Sigmoid colon (tissue), 6 donors: ENCODE measurements at regions not wholly inside any gene's neighbourhood (a gene's known extent, or its start where the extent isn't known, plus 50 kb on each side); places are given as distances from the start of the nearest gene placed in this dataset.

Source experiments
- DNase-seq: peaks from one replicate; pipeline ENCODE4 v3.0.0-alpha.2; 2019
- H3K27ac ChIP-seq, 4 donors: fragments of 200-600 bp; sonication (generic); one replicate each; pipeline ENCODE4 v1.5.1; 2016 to 2019; ENCODE audit warnings: mild to moderate bottlenecking in 1 of 4
- H3K27me3 ChIP-seq, 3 donors: fragments of 200-600 bp; sonication (generic); one replicate each; pipeline ENCODE4 v1.5.1; 2019; ENCODE audit warnings: mild to moderate bottlenecking in 1 of 3
- H3K36me3 ChIP-seq, 4 donors: fragments of 200-600 bp; sonication (generic); one replicate each; pipeline ENCODE4 v1.5.1; 2016 to 2019
- H3K4me1 ChIP-seq, 4 donors: fragments of 200-600 bp; sonication (generic); one replicate each; pipeline ENCODE4 v1.5.1; 2017 to 2019
- H3K4me3 ChIP-seq, 4 donors: fragments of 200-600 bp; sonication (generic); one replicate each; pipeline ENCODE4 v1.5.1; 2017 to 2019; ENCODE audit warnings: mild to moderate bottlenecking in 2 of 4, moderate library complexity in 1 of 4
- H3K9me3 ChIP-seq, 4 donors: fragments of 200-600 bp in 3 of 4; sonication (generic) in 3 of 4; one replicate each; pipeline versions ENCODE4 v1.5.1 to v1.6.1; 2013 to 2019
- EP300 ChIP-seq, 4 donors: sonication (generic); formaldehyde crosslinking; IDR thresholded peaks; one replicate each; pipeline ENCODE4 v1.6.1; 2017; ENCODE audit warnings: antibody characterized with exemption in 4 of 4
- POLR2A ChIP-seq, 2 donors: fragments of 450-650 bp; IDR thresholded peaks; one replicate each; pipeline ENCODE4 v1.6.1; 2016; ENCODE audit warnings: antibody characterized with exemption in 2 of 2, mild to moderate bottlenecking in 2 of 2, moderate library complexity in 2 of 2
- POLR2AphosphoS5 ChIP-seq, 4 donors: sonication (generic); formaldehyde crosslinking; IDR thresholded peaks; one replicate each; pipeline ENCODE4 v1.6.1; 2017; ENCODE audit warnings: antibody characterized with exemption in 4 of 4
- WGBS, 2 donors: extraction: QIAGEN DNeasy Blood & Tissue Kit; methylation state at CpG; one replicate each; pipeline ENCODE4 v1.1.7; 2013; 5-methylcytosine and 5-hydroxymethylcytosine counted together
- intact Hi-C: fragments of 100-400 bp; cut with DNase I; formaldehyde crosslinking; loops from one replicate; pipeline ENCODE4 v1.15.1; 2023
- TF ChIP-seq, protein P1 (sequence below), 4 experiments: fragments of 450-650 bp in 3 of 4; fragments of 200-600 bp in 1 of 4; IDR thresholded peaks; one replicate each; pipeline ENCODE4 v1.5.1; 2016 to 2019; ENCODE audit warnings: antibody characterized with exemption in 4 of 4, mild to moderate bottlenecking in 3 of 4, moderate library complexity in 2 of 4
- donor health status: healthy with polysubstance abuse.
- donor health status: healthy.

DNA sequence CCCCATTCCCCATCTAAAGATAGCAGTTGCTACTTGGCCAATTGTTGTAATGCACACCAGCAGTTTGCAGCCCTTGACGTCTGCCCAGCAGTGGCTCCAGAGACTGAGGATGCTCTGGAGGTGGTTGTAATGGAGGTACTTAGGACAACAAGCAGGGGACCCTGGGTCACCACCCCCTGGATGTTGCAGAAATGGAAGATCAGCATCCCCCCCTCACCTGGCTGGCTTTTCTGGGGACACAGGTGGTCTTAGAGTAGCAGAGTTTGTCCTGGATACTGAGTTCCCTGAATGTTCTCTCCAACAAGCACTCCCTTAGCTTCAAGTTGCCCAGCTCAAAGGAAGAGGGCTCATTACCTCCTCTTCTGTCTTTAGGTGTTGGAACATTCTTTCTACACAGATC is 250.5 kb downstream of the AACS start:
- no peaks in the 10 kb centered on the region for H3K4me1 ChIP-seq
- H3K27me3 ChIP-seq: peaks cover 0 to 25% (median 0%) of the 10 kb centered on the region in 3 donors
- DNase-seq: no peak
- TF ChIP-seq POLR2AphosphoS5 (IDR thresholded peaks at IDR 0.05) (no peak), EP300 (IDR thresholded peaks at IDR 0.05) (no peak), POLR2A (IDR thresholded peaks at IDR 0.05) (no peak)
- TF ChIP-seq, protein P1, sequence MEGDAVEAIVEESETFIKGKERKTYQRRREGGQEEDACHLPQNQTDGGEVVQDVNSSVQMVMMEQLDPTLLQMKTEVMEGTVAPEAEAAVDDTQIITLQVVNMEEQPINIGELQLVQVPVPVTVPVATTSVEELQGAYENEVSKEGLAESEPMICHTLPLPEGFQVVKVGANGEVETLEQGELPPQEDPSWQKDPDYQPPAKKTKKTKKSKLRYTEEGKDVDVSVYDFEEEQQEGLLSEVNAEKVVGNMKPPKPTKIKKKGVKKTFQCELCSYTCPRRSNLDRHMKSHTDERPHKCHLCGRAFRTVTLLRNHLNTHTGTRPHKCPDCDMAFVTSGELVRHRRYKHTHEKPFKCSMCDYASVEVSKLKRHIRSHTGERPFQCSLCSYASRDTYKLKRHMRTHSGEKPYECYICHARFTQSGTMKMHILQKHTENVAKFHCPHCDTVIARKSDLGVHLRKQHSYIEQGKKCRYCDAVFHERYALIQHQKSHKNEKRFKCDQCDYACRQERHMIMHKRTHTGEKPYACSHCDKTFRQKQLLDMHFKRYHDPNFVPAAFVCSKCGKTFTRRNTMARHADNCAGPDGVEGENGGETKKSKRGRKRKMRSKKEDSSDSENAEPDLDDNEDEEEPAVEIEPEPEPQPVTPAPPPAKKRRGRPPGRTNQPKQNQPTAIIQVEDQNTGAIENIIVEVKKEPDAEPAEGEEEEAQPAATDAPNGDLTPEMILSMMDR (IDR thresholded peaks at IDR 0.05): no peak
- intact Hi-C loops: no loop called here
- H3K36me3 ChIP-seq: no peaks in the 10 kb centered on the region
- no peaks in the 10 kb centered on the region for H3K9me3 ChIP-seq
- WGBS, 2 donors: 72 to 83% methylated on average over 1 of the region's 1 CpG
- H3K27ac ChIP-seq: no peak overlapping the region
- no peak overlapping the region for H3K4me3 ChIP-seq

DNA sequence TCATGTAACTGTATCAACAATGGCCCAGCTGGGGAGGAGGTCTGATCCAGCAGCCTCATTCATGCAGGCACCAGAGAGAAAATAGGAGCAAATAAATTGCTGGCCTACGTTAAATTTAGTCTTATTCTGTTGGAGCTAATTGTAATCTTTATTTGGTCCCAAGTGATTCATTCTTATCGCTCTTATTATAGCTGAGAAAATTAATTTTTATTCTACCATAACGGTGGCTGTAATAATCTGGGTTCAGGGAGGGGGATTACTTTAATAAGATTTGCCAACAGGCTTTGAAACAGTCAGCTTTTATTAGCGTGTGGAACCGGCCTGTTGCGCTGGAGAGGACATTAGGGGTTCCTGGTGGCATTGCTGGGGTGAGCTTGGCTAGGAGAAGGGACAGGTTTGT is 254.9 kb downstream of the AACS start:
- 87 to 89% methylated on average over 6 of the region's 6 CpGs for WGBS, 2 donors
- Histone ChIP-seq H3K27me3 (peaks cover 0 to 14% (median 0%) of the 10 kb centered on the region in 3 donors), H3K36me3 (no peaks in the 10 kb centered on the region), H3K9me3 (no peaks in the 10 kb centered on the region), H3K4me3 (no peak overlapping the region), H3K27ac (no peak overlapping the region), H3K4me1 (no peaks in the 10 kb centered on the region)
- intact Hi-C loops: no loop called here
- TF ChIP-seq POLR2A (IDR thresholded peaks at IDR 0.05) (no peak), POLR2AphosphoS5 (IDR thresholded peaks at IDR 0.05) (no peak), EP300 (IDR thresholded peaks at IDR 0.05) (no peak)
- TF ChIP-seq, protein P1 (IDR thresholded peaks at IDR 0.05): no peak
- DNase-seq: no peak

DNA sequence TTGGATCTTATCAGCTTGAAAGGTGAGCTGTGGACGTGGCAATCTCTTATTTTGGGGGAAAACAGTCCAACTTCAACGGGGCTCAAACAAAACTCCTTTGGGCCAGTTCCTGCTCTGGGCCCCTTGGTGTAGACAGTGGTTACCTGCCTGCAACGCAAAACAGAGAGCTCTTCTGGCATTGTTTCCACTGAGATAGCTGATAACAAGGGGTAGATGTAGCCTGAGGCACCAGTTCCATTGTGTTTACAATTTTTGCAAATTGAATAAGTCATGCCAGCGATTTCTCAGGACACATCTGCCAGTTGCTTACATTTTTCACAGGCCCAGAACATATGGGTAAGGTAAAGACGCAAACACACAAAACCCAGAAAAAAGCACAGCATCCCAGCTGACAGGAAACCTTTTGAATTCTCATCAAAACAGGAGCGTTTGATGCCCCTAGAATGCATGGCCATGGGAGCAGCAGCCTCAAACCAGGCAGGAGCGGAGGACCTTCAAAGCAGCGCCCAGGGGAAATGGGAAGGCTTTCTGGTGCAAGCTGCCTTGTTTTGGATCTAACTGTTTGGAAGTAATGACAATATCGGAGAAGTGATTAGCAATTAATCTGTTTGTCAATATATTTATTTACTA is 259.7 kb downstream of the AACS start:
- Histone ChIP-seq H3K4me3 (no peak overlapping the region), H3K27ac (no peak overlapping the region), H3K4me1 (no peaks in the 10 kb centered on the region), H3K27me3 (peaks cover 0 to 26% (median 8%) of the 10 kb centered on the region in 3 donors), H3K9me3 (peaks cover 0 to 5% (median 0%) of the 10 kb centered on the region in 4 donors), H3K36me3 (no peaks in the 10 kb centered on the region)
- intact Hi-C loops: no loop called here
- 68 to 69% methylated on average over 9 of the region's 9 CpGs for WGBS, 2 donors
- TF ChIP-seq, protein P1 (IDR thresholded peaks at IDR 0.05): no peak
- TF ChIP-seq POLR2A (IDR thresholded peaks at IDR 0.05) (no peak), POLR2AphosphoS5 (IDR thresholded peaks at IDR 0.05) (no peak), EP300 (IDR thresholded peaks at IDR 0.05) (no peak)
- no peak for DNase-seq

DNA sequence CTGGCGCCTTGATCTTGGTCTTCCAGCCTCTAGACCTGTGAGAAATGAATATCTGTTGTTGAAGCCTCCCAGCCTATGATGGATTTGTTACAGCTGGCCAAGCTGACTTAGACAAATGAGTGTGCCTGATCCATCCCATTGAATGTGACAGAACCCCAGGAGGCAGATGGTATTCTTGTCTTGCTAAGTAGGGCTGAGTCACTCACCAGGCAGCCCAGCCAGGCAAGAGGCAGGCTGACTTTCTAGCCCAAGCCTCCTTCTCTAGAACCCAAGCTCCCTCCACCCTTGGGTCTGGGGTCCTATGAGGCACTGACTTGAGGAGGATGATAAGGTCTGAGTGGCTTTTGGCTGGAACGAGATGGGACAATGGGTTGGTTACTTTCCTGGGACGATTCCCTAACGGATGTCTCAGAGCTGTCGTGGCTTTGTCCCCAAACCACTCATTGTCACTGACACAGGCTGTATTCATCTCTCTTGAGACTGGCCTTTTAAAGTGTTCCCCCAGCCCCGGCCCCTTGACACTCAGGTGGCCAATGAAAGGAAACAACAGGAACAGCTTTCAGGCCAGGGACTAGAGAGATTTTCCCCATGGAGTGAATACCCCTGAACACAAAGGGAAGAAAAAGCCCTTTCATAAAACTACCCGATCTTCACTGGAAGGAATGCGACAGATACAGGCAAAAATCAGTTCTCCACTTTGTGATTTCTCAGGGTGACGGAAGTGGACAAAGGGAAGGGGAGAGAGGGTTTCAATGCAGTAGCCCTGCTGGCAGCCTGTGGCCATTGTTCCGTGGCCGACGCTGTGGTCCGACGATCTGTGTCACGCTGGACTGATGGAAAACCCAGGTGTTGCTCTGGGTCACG is 264.2 kb downstream of the AACS start:
- no peak overlapping the region for H3K27ac ChIP-seq
- no peak for DNase-seq
- H3K27me3 ChIP-seq: peaks cover 0 to 36% (median 8%) of the 10 kb centered on the region in 3 donors
- intact Hi-C loops: loop anchor here (10.0 kb wide), 1 partner anchor 1545 kb away; no protein-coding TSS in a partner anchor
- no peaks in the 10 kb centered on the region for H3K36me3 ChIP-seq
- peaks cover 0 to 10% (median 9%) of the 10 kb centered on the region in 4 donors for H3K4me1 ChIP-seq
- H3K9me3 ChIP-seq: peaks cover 0 to 5% (median 0%) of the 10 kb centered on the region in 4 donors
- TF ChIP-seq, protein P1 (IDR thresholded peaks at IDR 0.05): no peak
- no peak for TF ChIP-seq POLR2AphosphoS5 (IDR thresholded peaks at IDR 0.05)
- H3K4me3 ChIP-seq: no peak overlapping the region
- WGBS, 2 donors: 80 to 82% methylated on average over 16 of the region's 16 CpGs
